IMR-90 (cell line): ENCODE measurements at regions not wholly inside any gene's neighbourhood (a gene's known extent, or its start where the extent isn't known, plus 50 kb on each side); places are given as distances from the start of the nearest gene placed in this dataset.

ENCODE experiments used
- ATAC-seq: fragments of 200-7000 bp; cut with Tn5 transposase; 2 replicates; pipeline ENCODE4 v1.9.1; 2020; ENCODE audit warnings: low read depth, mild to moderate bottlenecking, moderate library complexity
- BruUV-seq: library from RNA; stranded (reverse); fragments of 400-500 nt; replicated peaks from 2 replicates; lab custom pipeline; 2021; lab: Mats Ljungman, UMichigan
- CTCF ChIA-PET: fragments of 300-600 bp; formaldehyde crosslinking; extraction: SDS; loops from one replicate; lab custom pipeline; 2021; ENCODE audit warnings: antibody characterized with exemption; lab: Yijun Ruan, JAX
- POLR2A ChIA-PET: fragments of 300-600 bp; sonication (Branson Sonifier 250); formaldehyde crosslinking; loops from one replicate; lab custom pipeline; 2022; ENCODE audit warnings: antibody characterized with exemption; ENCODE audit not compliant: unreplicated experiment; lab: Charles Lee
- DNase-seq: peaks from one replicate; pipeline ENCODE4 v3.0.0; 2013
- H2AFZ ChIP-seq: replicated peaks from 2 replicates; pipeline ENCODE3; 2013; ENCODE audit warnings: low read length, mild to moderate bottlenecking; ENCODE audit not compliant: poor library complexity
- H2AK5ac ChIP-seq: 2 replicates; pipeline ENCODE4 v1.6.1; 2013; ENCODE audit warnings: low read depth, low read length, inconsistent platforms
- H2AK9ac ChIP-seq: replicated peaks from 2 replicates; pipeline ENCODE3; 2013; ENCODE audit warnings: mild to moderate bottlenecking, low read depth, low read length, moderate library complexity; ENCODE audit not compliant: poor library complexity
- H2BK120ac ChIP-seq: 2 replicates; pipeline ENCODE4 v1.6.1; 2013; ENCODE audit warnings: low read depth, low read length, inconsistent platforms
- H2BK15ac ChIP-seq: 3 replicates; pipeline ENCODE4 v1.6.1; 2013; ENCODE audit warnings: low read depth, low read length, inconsistent platforms
- H2BK20ac ChIP-seq: 2 replicates; pipeline ENCODE4 v1.6.1; 2013; ENCODE audit warnings: low read depth, mild to moderate bottlenecking, inconsistent platforms, low read length, moderate library complexity
- H2BK5ac ChIP-seq: 2 replicates; pipeline ENCODE4 v1.6.1; 2013; ENCODE audit warnings: mild to moderate bottlenecking, low read depth, low read length, inconsistent platforms; ENCODE audit not compliant: poor library complexity, severe bottlenecking
- H3K14ac ChIP-seq: replicated peaks from 2 replicates; pipeline ENCODE4 v1.6.1; 2013; ENCODE audit warnings: low read depth, low read length, inconsistent platforms
- H3K18ac ChIP-seq: 2 replicates; pipeline ENCODE4 v1.6.1; 2013; ENCODE audit warnings: low read depth, low read length, control low read depth
- H3K23ac ChIP-seq: 2 replicates; pipeline ENCODE4 v1.6.1; 2013; ENCODE audit warnings: low read depth, low read length, inconsistent platforms
- H3K27ac ChIP-seq: 2 replicates; pipeline ENCODE4 v1.5.1; 2013; ENCODE audit warnings: mild to moderate bottlenecking, control low read depth, low read length; ENCODE audit not compliant: insufficient read depth
- H3K27me3 ChIP-seq: 2 replicates; pipeline ENCODE4 v1.6.1; 2013; ENCODE audit warnings: low read length; ENCODE audit not compliant: control insufficient read depth, insufficient read depth
- H3K36me3 ChIP-seq: 2 replicates; pipeline ENCODE4 v1.6.1; 2013; ENCODE audit warnings: low read length, mixed read lengths; ENCODE audit not compliant: control insufficient read depth, insufficient read depth
- H3K4ac ChIP-seq: 2 replicates; pipeline ENCODE4 v1.6.1; 2013; ENCODE audit warnings: low read depth, low read length, inconsistent platforms
- H3K4me1 ChIP-seq: 2 replicates; pipeline ENCODE4 v1.6.1; 2013; ENCODE audit warnings: low read length, mixed read lengths; ENCODE audit not compliant: control insufficient read depth, insufficient read depth
- H3K4me2 ChIP-seq: 2 replicates; pipeline ENCODE4 v1.6.1; 2013; ENCODE audit warnings: low read depth, mild to moderate bottlenecking, control low read depth, low read length, moderate library complexity
- H3K4me3 ChIP-seq: 2 replicates; pipeline ENCODE4 v1.5.1; 2013; ENCODE audit warnings: low read depth, mild to moderate bottlenecking, control low read depth, low read length, moderate library complexity; ENCODE audit not compliant: insufficient read depth
- H3K56ac ChIP-seq: 2 replicates; pipeline ENCODE4 v1.6.1; 2013; ENCODE audit warnings: low read length, inconsistent platforms; ENCODE audit not compliant: insufficient read depth; ENCODE audit errors: extremely low read depth
- H3K79me1 ChIP-seq, 2 experiments: 2 replicates each; pipeline ENCODE4 v1.6.1; 2013; ENCODE audit warnings: low read length in 2 of 2, inconsistent platforms in 1 of 2, low read depth in 1 of 2
- H3K9ac ChIP-seq: 2 replicates; pipeline ENCODE4 v1.6.1; 2013; ENCODE audit warnings: low read depth, low read length, control low read depth
- H3K9me1 ChIP-seq: 2 replicates; pipeline ENCODE4 v1.6.1; 2013; ENCODE audit warnings: low read length, inconsistent platforms; ENCODE audit not compliant: insufficient read depth
- H3K9me3 ChIP-seq: 2 replicates; pipeline ENCODE4 v1.6.1; 2013; ENCODE audit warnings: low read length; ENCODE audit not compliant: control insufficient read depth, insufficient read depth
- H4K20me1 ChIP-seq: 2 replicates; pipeline ENCODE4 v1.6.1; 2013; ENCODE audit warnings: low read length, inconsistent platforms; ENCODE audit not compliant: insufficient read depth
- H4K5ac ChIP-seq: 2 replicates; pipeline ENCODE4 v1.6.1; 2013; ENCODE audit warnings: mild to moderate bottlenecking, low read depth, low read length, control low read depth
- H4K8ac ChIP-seq, 2 experiments: 2 replicates each; pipeline ENCODE4 v1.6.1; 2013; ENCODE audit warnings: low read depth in 2 of 2, low read length in 2 of 2, control low read depth in 1 of 2, inconsistent platforms in 1 of 2
- H4K91ac ChIP-seq: 2 replicates; pipeline ENCODE4 v1.6.1; 2013; ENCODE audit warnings: low read depth, low read length, inconsistent platforms; ENCODE audit not compliant: insufficient read depth
- FOS ChIP-seq: fragments of 150-350 bp; IDR thresholded peaks from 2 replicates; pipeline ENCODE4 v1.6.1; 2016; ENCODE audit warnings: low read depth, low read length
- RAD21 ChIP-seq: IDR thresholded peaks from 2 replicates; pipeline ENCODE4 v1.6.1; 2012; ENCODE audit warnings: low read length, improper control_type of control experiment
- WGBS, 2 experiments: methylation state at CpG; one replicate each; pipeline versions ENCODE4 v1.1.5 to v1.1.7; 2013; ENCODE audit warnings: missing lambda C conversion rate in 2 of 2; ENCODE audit not compliant: insufficient read length in 1 of 2; ENCODE audit errors: extremely low coverage in 2 of 2; 5-methylcytosine and 5-hydroxymethylcytosine counted together
- dilution Hi-C: fragments of 300-500 bp; cut with HindIII; formaldehyde crosslinking; loops from one replicate; pipeline ENCODE4 v1.14.3; 2018; ENCODE audit warnings: low sequenced_read_pairs; ENCODE audit not compliant: unreplicated experiment
- in situ Hi-C: fragments of 300-500 bp; cut with MboI; formaldehyde crosslinking; loops from 3 replicates; pipeline ENCODE4 v1.14.3; 2019; ENCODE audit warnings: low sequenced_read_pairs, inconsistent platforms, mixed read lengths
- intact Hi-C: fragments of 100-400 bp; cut with micrococcal nuclease; formaldehyde crosslinking; loops from 2 replicates; pipeline ENCODE4 v1.10.0; 2022

DNA sequence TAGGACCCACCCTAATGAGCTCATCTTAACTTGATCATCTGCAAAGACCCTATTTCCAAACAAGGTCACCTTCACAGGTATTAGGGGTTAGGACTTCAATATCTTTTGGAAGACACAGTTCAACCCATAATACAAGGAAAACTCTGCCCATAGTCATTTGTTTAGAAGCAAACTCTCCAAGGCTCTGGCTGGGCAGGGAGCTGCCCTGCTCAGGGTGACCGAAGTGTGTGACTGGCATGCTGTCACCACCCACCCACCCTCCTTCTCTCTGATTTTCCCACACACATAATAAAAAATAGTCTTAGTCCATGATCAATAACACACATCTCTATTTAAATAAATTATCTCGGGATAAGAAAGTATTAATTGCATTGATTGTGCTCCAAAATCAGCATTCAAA is 161.1 kb downstream of the KCTD15 start:
- Histone ChIP-seq H3K4me2 (no peak overlapping the region), H3K27ac (no peak overlapping the region), H3K56ac (no peak overlapping the region), H3K4me1 (no peaks in the 10 kb centered on the region), H3K4ac (no peak overlapping the region), H3K9me1 (no peaks in the 10 kb centered on the region), H3K36me3 (no peaks in the 10 kb centered on the region), H3K14ac (no peak overlapping the region), H2AK9ac (no peak overlapping the region), H3K79me1 (no peaks in the 10 kb centered on the region), H2BK15ac (no peak overlapping the region), H3K23ac (no peak overlapping the region), H2BK120ac (no peak overlapping the region), H3K27me3 (no peaks in the 10 kb centered on the region), H3K9ac (no peak overlapping the region), H4K20me1 (no peaks in the 10 kb centered on the region), H4K91ac (no peak overlapping the region), H2BK5ac (no peak overlapping the region), H4K8ac (no peak overlapping the region), H3K9me3 (no peaks in the 10 kb centered on the region), H3K4me3 (no peak overlapping the region), H4K5ac (no peak overlapping the region), H2AFZ (no peak overlapping the region), H2BK20ac (no peak overlapping the region), H2AK5ac (no peak overlapping the region), H3K18ac (no peak overlapping the region)
- ChIA-PET CTCF (no interaction called here), POLR2A (no interaction called here)
- in situ Hi-C loops (no loop called here), dilution Hi-C loops (no loop called here), intact Hi-C loops (no loop called here)
- no CpG with 5 or more reads among the region's 2 CpGs for WGBS, 2 experiments
- no peak for ATAC-seq
- TF ChIP-seq FOS (no peak), RAD21 (no peak)
- BruUV-seq, result no TSS peak
- no peak for DNase-seq
